Activated T-cell treated with anti-CD3 and anti-CD28 coated beads, Interleukin-2, amount 50 U/mL, for 24 hours (primary cell): ENCODE measurements at regions not wholly inside any gene's neighbourhood (a gene's known extent, or its start where the extent isn't known, plus 50 kb on each side); places are given as distances from the start of the nearest gene placed in this dataset.

Experiments used
- DNase-seq: peaks from one replicate; pipeline ENCODE4 v3.0.0-alpha.2; 2020
- H3K27ac Mint-ChIP-seq: 2 replicates; pipeline ENCODE4 v1.8.0; 2020; ENCODE audit warnings: mild to moderate bottlenecking, mixed read lengths
- H3K27me3 Mint-ChIP-seq: 2 replicates; pipeline ENCODE4 v1.8.0; 2020; ENCODE audit warnings: mixed read lengths
- H3K36me3 Mint-ChIP-seq: 2 replicates; pipeline ENCODE4 v1.8.0; 2020; ENCODE audit warnings: low read depth, mixed read lengths
- H3K4me1 Mint-ChIP-seq: 2 replicates; pipeline ENCODE4 v1.8.0; 2020; ENCODE audit warnings: low read depth, mixed read lengths
- H3K4me3 Mint-ChIP-seq: 2 replicates; pipeline ENCODE4 v1.8.0; 2020; ENCODE audit warnings: mild to moderate bottlenecking, moderate library complexity, mixed read lengths
- H3K9me3 Mint-ChIP-seq: 2 replicates; pipeline ENCODE4 v1.8.0; 2020; ENCODE audit warnings: mixed read lengths

DNA sequence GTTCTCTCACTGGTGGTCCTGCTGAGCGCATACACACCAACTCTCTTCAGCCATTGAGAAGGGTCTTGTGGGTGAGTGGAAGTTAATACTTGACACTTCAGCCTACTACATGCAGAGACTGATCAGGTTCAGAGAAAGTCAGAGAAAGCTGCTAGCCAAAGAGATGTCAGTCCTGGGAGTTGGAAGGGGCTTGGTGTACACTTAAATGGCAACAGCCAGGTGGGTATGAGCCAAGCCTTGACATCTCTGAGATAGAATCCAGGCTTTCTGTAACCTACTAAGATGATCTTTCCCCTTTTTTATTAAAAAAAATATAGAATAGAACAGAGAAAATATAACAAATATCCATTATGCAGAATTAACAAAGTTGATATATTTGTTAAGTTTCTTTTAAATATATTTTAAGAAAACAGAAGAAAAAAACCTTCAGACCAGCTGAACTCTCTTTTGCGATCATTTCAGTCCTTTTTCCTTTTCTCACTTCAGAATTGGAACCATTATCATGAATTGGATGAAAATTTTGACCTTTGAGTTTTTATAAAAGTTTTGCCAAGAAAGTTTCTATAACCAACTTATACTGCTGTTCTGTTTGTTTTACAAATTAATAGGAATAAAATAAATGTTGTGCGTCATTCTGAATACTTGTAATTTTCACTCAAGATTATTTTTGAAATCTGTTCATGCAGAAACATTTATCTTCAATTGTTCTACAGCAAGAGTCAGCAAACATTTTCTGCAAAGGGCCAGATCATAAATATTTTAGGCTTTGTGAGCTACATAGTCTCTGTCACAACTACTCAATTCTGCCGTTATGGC lies 153.0 kb downstream of the RFC3 start:
- H3K27me3 Mint-ChIP-seq = no peaks in the 10 kb centered on the region
- no peaks in the 10 kb centered on the region for H3K36me3 Mint-ChIP-seq
- H3K4me3 Mint-ChIP-seq = no peak overlapping the region
- H3K4me1 Mint-ChIP-seq = no peaks in the 10 kb centered on the region
- no peak for DNase-seq
- H3K27ac Mint-ChIP-seq = no peak overlapping the region
- H3K9me3 Mint-ChIP-seq = no peaks in the 10 kb centered on the region

DNA sequence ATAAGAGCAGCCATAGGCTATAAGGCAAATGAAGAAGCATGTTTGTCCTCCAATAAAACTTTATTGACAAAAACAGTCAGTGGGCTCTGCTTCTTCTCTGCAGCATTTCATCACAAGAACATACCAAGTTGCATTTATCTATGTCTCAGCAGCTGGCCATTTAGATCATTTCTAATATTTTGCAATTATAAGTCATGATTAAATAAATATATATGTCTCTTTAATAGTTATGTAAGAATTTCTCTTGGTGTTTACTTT lies 153.5 kb downstream of the RFC3 start:
- no peak overlapping the region for H3K27ac Mint-ChIP-seq
- H3K4me3 Mint-ChIP-seq = no peak overlapping the region
- no peaks in the 10 kb centered on the region for H3K36me3 Mint-ChIP-seq
- no peaks in the 10 kb centered on the region for H3K27me3 Mint-ChIP-seq
- no peaks in the 10 kb centered on the region for H3K9me3 Mint-ChIP-seq
- no peak for DNase-seq
- H3K4me1 Mint-ChIP-seq = no peaks in the 10 kb centered on the region

DNA sequence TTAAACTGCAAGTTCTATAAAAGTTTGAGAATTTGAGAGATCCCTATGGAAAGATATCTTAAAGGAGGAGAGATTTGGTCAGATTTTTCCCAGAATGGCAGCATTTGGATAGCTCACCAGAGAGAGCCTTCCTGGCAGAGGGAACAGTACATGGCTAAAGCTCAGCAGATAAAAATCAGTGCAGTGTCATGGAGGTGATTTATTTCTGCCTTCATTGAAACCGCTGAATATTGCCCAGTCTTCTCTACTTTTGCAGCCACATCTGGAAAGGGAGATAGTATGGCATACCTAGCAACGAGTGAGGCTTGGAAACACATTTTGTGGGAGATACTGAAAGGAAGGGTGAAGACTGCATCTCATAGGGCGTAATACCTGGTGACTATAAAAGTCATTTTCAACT lies 155.2 kb downstream of the RFC3 start:
- no peaks in the 10 kb centered on the region for H3K4me1 Mint-ChIP-seq
- H3K4me3 Mint-ChIP-seq = no peak overlapping the region
- H3K27me3 Mint-ChIP-seq = no peaks in the 10 kb centered on the region
- no peaks in the 10 kb centered on the region for H3K36me3 Mint-ChIP-seq
- DNase-seq = no peak
- H3K9me3 Mint-ChIP-seq = no peaks in the 10 kb centered on the region
- H3K27ac Mint-ChIP-seq = no peak overlapping the region

DNA sequence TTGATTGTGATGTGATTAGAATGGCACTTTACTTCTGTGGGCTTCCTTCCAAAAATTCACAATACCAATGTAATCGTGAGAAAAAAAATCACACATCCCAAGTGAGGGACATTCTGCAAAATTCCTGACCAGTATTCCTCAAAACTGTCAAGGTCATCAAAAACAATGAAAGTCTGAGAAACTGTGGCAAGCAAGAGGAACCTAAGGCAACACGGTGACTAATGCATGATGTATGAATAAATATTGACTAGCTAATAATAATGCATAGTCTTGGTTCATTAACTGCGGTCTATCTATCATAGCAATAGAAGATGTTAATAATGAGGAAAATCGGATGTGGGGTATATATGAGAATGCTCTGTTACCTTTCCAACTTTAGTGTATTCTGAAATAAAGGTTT lies 159.0 kb downstream of the RFC3 start:
- Mint-ChIP-seq H3K4me1 (no peaks in the 10 kb centered on the region), H3K9me3 (no peaks in the 10 kb centered on the region), H3K36me3 (no peaks in the 10 kb centered on the region), H3K27me3 (no peaks in the 10 kb centered on the region), H3K27ac (no peak overlapping the region), H3K4me3 (no peak overlapping the region)
- no peak for DNase-seq

DNA sequence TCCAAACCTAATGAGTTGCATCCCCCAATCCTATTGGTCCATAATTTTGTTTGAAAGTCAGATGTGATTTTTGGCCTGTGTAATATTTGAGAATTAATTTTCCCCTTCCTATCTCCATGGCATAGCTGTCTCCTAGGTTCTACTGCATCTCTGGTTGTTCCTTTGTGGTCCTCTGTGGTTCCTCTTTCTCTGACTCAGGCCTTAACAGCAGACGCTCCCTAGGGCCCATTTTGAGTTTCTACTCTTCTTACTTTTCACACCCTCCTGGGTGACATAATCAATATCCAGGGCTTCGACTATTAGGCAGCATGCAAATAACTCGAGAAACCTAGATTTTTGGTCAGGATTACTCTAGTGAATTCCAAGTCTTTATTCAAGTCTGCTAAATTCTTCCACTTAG lies 160.7 kb downstream of the RFC3 start:
- Mint-ChIP-seq H3K4me1 (no peaks in the 10 kb centered on the region), H3K9me3 (no peaks in the 10 kb centered on the region), H3K27ac (no peak overlapping the region), H3K27me3 (no peaks in the 10 kb centered on the region), H3K4me3 (no peak overlapping the region), H3K36me3 (no peaks in the 10 kb centered on the region)
- DNase-seq = no peak

DNA sequence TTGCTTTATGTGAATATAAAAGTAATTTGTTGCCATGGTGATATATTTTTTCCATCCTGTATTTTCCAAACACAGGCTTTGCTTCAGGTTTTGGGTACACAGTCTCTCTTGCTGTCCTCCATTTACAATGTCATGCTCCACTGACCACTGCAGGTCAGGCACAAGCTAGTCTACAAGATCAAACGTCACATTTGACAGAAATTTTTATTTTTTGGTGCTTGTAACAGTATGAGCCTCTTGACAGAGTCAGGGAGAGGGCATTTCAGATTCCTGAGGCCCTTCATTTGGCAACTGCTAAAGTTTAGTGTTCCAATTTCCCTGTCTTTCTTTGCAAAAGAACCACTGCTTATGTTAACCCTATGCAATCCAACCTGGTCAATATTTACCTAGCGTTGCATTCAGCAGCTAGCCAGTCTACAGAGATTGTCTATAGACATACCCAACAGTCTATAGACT lies 175.0 kb downstream of the RFC3 start:
- no peak for DNase-seq
- Mint-ChIP-seq H3K9me3 (no peaks in the 10 kb centered on the region), H3K27ac (no peak overlapping the region), H3K27me3 (no peaks in the 10 kb centered on the region), H3K36me3 (no peaks in the 10 kb centered on the region), H3K4me3 (no peak overlapping the region), H3K4me1 (no peaks in the 10 kb centered on the region)

DNA sequence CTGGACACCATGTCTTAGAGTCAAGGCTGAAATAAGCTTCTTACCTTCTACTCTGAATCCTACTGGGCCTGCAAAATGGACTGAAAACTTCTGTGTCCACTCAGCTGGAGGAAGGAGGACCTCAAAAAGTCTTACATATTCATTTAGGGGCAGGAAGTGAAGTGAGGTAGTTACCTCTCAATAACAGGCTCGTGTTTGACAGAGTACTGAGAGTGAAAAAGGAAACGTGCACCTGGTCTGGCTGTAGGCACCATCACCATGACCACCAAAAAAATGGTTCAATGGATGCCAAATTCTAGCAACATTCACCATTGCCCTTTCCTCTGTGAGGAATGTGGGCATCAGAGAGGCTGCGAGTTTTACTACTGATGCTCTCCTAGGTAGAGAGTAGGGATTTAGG lies 176.2 kb downstream of the RFC3 start:
- Mint-ChIP-seq H3K27ac (no peak overlapping the region), H3K4me3 (no peak overlapping the region), H3K4me1 (no peaks in the 10 kb centered on the region), H3K36me3 (no peaks in the 10 kb centered on the region), H3K27me3 (no peaks in the 10 kb centered on the region), H3K9me3 (no peaks in the 10 kb centered on the region)
- no peak for DNase-seq

DNA sequence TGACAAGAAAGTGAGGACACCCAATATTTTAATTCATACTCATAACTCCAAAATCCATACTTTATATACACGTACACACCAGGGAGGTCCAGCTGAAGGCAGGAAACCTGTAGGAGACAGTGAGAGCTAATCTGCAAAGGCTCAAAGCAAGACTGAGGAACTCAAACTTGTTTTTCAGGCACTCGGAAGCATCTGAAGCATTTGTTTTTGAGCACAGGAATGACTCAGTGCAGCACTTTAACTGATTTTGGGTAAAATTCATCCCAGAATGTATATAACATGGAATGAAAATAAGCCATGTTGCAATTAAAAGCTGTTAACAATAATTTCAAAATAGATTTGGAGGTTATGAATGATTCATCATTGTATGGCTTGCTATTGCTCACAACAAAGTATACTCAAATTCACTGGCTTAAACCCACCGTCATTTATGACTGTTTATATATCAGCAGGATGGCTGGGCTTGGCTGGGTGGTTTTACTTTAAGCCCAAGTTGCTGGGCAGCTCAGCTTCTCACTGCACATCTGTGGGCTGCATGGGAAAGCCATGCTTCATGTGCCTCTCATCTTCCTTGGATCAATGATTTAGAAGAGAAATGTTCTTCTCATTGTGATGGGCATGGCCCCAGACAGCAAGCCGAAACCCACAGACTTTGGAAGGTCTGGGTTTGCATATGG lies 177.0 kb downstream of the RFC3 start:
- no peak overlapping the region for H3K4me3 Mint-ChIP-seq
- H3K4me1 Mint-ChIP-seq = no peaks in the 10 kb centered on the region
- H3K27ac Mint-ChIP-seq = no peak overlapping the region
- no peak for DNase-seq
- no peaks in the 10 kb centered on the region for H3K36me3 Mint-ChIP-seq
- no peaks in the 10 kb centered on the region for H3K9me3 Mint-ChIP-seq
- no peaks in the 10 kb centered on the region for H3K27me3 Mint-ChIP-seq

DNA sequence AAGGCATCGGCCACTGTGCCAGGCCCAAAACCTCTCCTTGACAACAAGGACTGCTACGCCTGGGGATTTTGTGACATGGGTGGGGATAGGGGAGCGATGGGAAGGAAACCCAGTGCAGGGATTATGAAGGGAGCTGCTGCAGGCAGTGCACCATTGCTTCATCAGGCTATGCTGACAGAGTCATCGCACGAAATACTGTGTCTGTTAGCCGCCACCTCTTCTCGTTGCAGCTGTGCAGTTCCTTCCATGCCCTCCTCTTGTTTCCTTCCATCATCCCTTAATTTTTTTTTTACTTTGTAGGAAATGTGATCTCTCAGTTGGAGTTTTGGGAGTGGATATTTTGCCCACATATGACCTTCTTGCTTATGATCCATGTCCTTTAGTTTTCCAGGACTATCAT lies 178.7 kb downstream of the RFC3 start:
- Mint-ChIP-seq H3K4me1 (no peaks in the 10 kb centered on the region), H3K27me3 (no peaks in the 10 kb centered on the region), H3K36me3 (no peaks in the 10 kb centered on the region), H3K4me3 (no peak overlapping the region), H3K9me3 (no peaks in the 10 kb centered on the region), H3K27ac (no peak overlapping the region)
- DNase-seq = no peak

DNA sequence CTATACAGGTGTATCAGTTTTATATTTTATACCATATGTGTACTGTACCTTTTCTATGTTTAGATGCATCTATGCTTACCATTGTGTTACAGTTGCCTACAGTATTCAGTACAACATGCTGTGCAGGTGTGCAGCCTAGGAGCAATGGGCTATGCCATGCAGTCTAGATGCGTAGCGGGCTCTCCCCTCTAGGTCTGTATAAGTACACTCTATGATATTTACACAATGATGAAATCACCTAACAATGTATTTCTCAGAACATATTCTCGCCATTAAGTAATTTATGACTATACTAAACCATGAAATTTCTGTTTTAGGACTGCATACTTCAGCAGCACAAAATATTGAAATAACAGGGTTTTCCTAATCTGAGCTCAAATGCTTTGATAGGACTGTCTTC lies 179.6 kb downstream of the RFC3 start:
- no peaks in the 10 kb centered on the region for H3K36me3 Mint-ChIP-seq
- no peak overlapping the region for H3K4me3 Mint-ChIP-seq
- no peaks in the 10 kb centered on the region for H3K4me1 Mint-ChIP-seq
- no peak for DNase-seq
- H3K9me3 Mint-ChIP-seq = no peaks in the 10 kb centered on the region
- H3K27ac Mint-ChIP-seq = no peak overlapping the region
- no peaks in the 10 kb centered on the region for H3K27me3 Mint-ChIP-seq

DNA sequence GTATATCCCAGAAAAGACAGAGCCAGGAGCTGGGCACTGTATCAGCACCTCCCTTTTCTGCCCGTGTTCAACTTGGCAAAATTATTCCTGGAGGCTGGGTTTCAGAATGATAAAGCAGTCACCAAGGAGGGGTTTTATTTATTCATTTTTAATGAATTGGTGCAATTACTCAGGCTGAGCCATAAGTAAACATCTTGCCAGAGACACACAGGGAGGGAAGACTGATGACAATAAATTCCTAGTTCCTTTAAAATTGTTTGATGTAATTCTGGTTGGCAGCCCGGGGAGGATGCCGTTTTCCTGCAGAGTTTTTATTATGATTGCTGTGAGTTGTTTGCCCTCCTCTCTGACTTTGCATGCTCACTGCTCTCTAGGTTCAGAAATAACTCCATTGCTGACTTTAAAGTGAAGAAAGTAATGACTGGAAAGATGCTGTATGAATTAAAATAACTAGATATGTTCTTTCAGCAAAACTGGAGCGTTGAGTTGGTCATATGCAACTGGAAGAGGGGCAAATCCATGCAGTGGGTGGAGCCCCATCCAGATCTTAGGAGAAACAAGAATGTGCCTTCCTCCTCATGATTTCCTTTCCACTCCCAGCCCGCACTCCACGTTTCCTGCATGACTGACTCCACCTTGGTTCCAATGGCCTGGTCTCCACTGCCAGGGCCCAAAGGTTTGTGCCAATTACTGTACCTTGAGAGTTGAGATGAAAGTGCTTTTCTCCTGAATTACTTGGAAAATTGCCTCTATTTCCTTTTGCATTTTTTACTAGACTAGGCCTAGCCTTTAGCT lies 182.1 kb downstream of the RFC3 start:
- H3K9me3 Mint-ChIP-seq = no peaks in the 10 kb centered on the region
- H3K4me1 Mint-ChIP-seq = no peaks in the 10 kb centered on the region
- H3K27me3 Mint-ChIP-seq = no peaks in the 10 kb centered on the region
- no peak for DNase-seq
- no peaks in the 10 kb centered on the region for H3K36me3 Mint-ChIP-seq
- no peak overlapping the region for H3K27ac Mint-ChIP-seq
- H3K4me3 Mint-ChIP-seq = no peak overlapping the region

DNA sequence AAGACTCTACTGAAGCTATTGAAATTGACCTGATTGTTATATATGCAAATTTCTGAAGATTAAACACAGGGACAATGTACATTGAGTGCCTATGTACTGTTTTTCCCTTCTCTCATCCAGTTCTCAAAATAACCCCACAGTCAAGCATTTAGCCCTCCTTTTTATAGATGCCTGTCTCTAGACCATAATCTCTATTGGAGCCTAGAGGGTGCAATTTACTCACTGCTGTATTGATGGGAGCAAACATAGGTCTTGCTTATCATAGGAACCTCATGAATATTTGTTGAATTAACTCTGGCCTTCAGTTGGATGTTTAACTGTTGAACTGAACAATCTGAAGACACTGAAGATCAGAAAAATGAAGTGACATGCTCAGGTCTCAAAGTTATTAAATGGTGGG lies 183.0 kb downstream of the RFC3 start:
- Mint-ChIP-seq H3K27me3 (no peaks in the 10 kb centered on the region), H3K4me3 (no peak overlapping the region), H3K9me3 (no peaks in the 10 kb centered on the region), H3K4me1 (no peaks in the 10 kb centered on the region), H3K36me3 (no peaks in the 10 kb centered on the region), H3K27ac (no peak overlapping the region)
- no peak for DNase-seq

DNA sequence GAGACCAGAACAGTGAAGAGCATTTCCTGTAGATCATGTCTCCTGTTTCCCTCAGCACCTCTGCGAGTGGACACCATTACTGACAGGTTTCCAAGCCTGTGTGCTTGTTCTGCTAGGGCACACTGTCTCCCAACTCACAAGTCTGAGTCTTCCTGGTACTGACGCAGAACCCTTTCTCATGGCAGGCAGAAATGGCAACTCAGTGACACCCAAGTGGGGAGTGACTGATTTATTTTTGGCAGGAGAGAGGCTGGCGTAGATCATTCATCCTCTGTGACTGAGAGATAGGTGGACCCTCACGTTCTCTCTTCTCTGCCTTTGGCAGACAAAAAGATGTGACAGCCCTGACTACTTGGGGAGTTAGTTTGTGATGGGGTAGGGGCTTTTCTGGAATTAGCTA lies 183.4 kb downstream of the RFC3 start:
- H3K4me3 Mint-ChIP-seq = no peak overlapping the region
- no peak for DNase-seq
- no peaks in the 10 kb centered on the region for H3K36me3 Mint-ChIP-seq
- no peaks in the 10 kb centered on the region for H3K27me3 Mint-ChIP-seq
- H3K9me3 Mint-ChIP-seq = no peaks in the 10 kb centered on the region
- H3K27ac Mint-ChIP-seq = no peak overlapping the region
- H3K4me1 Mint-ChIP-seq = no peaks in the 10 kb centered on the region

DNA sequence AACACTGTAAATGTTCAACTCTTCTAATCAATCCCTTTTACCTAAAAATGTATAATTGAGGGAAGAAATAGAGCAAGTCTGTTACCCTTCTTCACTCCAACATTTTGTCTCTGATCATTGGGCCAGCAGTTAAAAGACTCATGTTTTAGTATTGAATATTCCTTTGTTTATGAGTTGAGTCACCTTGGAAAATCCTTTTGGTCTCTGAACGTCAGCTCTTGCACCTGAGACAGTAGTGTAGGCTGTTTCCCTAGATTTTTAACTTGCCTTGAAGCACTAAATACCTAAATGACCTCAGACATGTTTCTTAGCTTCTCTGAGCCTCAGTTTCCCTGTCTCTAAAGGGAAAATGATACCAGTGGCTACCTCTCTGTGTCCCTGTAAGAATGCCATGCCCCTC lies 184.2 kb downstream of the RFC3 start:
- H3K27ac Mint-ChIP-seq = no peak overlapping the region
- no peak overlapping the region for H3K4me3 Mint-ChIP-seq
- no peaks in the 10 kb centered on the region for H3K4me1 Mint-ChIP-seq
- DNase-seq = no peak
- H3K36me3 Mint-ChIP-seq = no peaks in the 10 kb centered on the region
- no peaks in the 10 kb centered on the region for H3K27me3 Mint-ChIP-seq
- no peaks in the 10 kb centered on the region for H3K9me3 Mint-ChIP-seq

DNA sequence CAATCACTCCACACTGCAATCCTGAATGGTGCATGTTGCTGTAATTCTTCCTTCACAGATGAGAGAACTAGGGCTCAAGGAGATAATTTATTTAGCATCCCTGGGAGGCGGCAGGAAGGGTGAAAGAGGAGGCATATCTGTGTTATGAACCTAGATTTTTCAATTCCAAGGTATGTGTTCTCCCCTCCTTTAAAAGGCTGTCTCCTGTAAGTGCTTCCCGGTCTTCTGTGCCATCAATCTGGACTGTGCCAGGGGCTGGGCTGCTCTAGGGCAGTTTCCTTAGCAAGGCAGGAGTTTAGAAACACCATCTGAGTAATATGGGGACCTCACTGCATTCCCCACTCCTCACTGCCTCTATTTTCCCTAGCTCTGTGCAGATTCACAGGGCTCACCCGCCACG lies 185.0 kb downstream of the RFC3 start:
- DNase-seq = no peak
- no peak overlapping the region for H3K4me3 Mint-ChIP-seq
- no peaks in the 10 kb centered on the region for H3K36me3 Mint-ChIP-seq
- no peaks in the 10 kb centered on the region for H3K27me3 Mint-ChIP-seq
- no peaks in the 10 kb centered on the region for H3K4me1 Mint-ChIP-seq
- no peak overlapping the region for H3K27ac Mint-ChIP-seq
- no peaks in the 10 kb centered on the region for H3K9me3 Mint-ChIP-seq
